ENCODE measurements at regions not wholly inside any gene's neighbourhood (a gene's known extent, or its start where the extent isn't known, plus 50 kb on each side); places are given as distances from the start of the nearest gene placed in this dataset.

DNA sequence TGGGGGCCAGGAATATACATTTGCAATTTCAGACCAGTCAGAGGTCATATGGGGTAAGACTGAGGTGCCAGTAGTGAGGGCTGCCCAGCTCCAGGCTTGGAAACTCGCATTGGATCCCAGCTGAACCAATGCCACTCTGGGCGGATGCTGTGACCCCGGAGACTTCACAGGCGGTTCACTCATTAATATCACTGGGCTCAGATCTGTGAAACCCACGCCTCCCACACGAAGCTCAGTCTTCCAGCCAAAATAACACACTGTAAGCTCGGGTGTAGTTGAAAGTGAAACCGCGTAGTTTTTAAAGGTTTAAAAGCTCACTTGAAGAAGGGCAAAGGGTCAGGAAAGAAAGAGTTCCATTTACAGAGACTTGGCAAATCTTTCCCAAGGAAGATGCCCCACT, 254.8 kb downstream of the FOXL1 start:
- H3K4me3 ChIP-seq (ENCODE audit: control insufficient read depth, low read depth, low read length) = no peak overlapping the region
- peak; percentile 28 for DNase-seq (ENCODE audit: low read depth)
- TF ChIP-seq CTCF (conservative IDR thresholded peaks at IDR 0.05; ENCODE audit: control insufficient read depth, insufficient read depth, low read depth, low read length) = no peak

- TF ChIP-seq CTCF (conservative IDR thresholded peaks at IDR 0.05; ENCODE audit: control insufficient read depth, insufficient read depth, low read depth, low read length) = no peak
- DNase-seq (ENCODE audit: low read depth) = peak; percentile 71
- H3K4me3 ChIP-seq (ENCODE audit: control insufficient read depth, low read depth, low read length) = no peak overlapping the region
These were observed 256.2 kb downstream of the FOXL1 start for GRCh38 chr16:86834451-86835035.

DNA sequence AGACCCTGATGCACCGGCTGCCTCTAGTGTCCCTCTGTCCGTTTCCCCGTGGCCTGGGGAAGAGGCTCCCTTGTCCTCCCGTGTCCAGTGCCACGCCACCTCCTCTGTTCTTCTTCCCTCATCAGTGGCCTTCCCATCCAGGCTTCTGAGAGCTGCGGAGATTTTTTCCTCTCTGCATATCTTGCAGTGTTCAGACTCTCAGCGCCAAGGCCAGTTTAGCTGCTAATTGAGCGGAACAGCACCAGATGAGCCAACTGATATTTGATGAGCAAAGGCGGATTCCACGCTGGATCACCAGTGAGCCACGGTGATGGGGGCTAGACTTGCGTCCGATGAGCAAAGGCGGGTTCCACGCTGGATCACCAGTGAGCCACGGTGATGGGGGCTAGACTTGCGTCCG, 257.6 kb downstream of the FOXL1 start:
- no peak for DNase-seq (ENCODE audit: low read depth)
- TF ChIP-seq CTCF (conservative IDR thresholded peaks at IDR 0.05; ENCODE audit: control insufficient read depth, insufficient read depth, low read depth, low read length) = no peak
- H3K4me3 ChIP-seq (ENCODE audit: control insufficient read depth, low read depth, low read length) = no peak overlapping the region

DNA sequence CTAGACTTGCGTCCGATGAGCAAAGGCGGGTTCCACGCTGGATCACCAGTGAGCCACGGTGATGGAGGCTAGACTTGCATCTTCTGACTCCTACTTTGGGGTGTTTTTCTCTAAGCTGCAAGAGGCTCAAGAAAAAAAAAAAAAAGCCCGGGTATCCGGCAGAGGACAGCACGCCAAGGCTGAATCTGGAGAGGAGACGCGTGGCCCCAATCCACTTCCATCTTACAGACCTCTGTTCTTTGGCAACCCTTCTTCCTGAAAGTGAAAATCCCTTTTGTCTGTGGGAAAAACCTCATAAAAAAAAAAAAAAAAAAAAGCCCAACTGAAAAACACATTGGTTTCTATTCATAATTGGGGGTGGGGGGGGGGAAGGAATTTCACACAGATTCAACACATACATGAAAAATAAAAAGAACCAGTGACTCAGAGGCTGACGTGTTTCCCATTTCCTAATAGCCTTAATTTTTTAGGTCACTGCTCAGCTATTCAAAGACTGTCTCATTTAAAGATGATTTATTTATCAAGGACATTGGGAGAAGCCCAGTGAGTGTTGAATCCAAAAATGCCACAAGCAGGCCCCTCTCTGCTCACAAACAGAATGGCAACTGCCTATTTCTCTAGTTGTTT, 258.3 kb downstream of the FOXL1 start:
- H3K4me3 ChIP-seq (ENCODE audit: control insufficient read depth, low read depth, low read length) = no peak overlapping the region
- TF ChIP-seq CTCF (conservative IDR thresholded peaks at IDR 0.05; ENCODE audit: control insufficient read depth, insufficient read depth, low read depth, low read length) = no peak
- DNase-seq (ENCODE audit: low read depth) = peak; percentile 96

DNA sequence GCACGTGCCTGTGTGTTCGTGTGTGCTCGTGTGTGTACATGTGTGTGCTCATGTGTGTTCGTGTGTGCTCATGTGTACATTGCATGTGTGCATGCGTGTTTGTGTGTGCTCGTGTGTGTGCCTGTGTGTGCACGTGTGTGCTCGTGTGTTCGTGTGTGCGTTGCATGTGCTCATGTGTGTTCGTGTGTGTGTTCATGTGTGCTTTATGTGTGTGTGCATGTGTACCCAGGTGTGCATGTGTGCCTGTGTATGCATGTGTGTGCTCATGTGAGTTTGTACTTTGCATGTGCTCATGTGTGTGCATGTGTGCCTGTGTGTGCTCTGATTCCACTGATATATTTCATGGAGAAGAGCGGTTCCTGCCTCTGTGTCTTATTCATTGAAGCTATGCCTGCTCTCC, 265.5 kb downstream of the FOXL1 start:
- TF ChIP-seq CTCF (conservative IDR thresholded peaks at IDR 0.05; ENCODE audit: control insufficient read depth, insufficient read depth, low read depth, low read length) = no peak
- DNase-seq (ENCODE audit: low read depth) = no peak
- H3K4me3 ChIP-seq (ENCODE audit: control insufficient read depth, low read depth, low read length) = no peak overlapping the region

DNA sequence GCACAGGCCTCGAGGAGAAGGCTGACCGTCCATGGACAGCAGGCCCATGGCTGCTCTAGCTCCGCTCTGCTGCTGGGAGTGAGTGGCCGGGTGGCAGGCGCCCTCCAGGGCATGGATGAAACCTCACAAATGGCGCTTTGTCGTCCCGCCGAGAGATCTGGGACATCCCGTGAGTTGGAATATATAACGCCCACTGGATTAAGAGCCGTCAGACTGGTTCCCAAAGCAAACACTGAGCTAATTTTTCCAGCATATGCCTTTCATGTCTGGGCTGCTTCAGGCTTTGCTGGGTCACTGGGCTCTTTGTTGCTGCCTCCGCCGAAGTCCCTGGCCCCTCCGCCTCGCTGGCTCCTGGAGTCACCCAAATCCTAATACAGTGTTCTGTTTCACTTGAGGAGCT, 266.3 kb downstream of the FOXL1 start:
- no peak for TF ChIP-seq CTCF (conservative IDR thresholded peaks at IDR 0.05; ENCODE audit: control insufficient read depth, insufficient read depth, low read depth, low read length)
- H3K4me3 ChIP-seq (ENCODE audit: control insufficient read depth, low read depth, low read length) = no peak overlapping the region
- no peak for DNase-seq (ENCODE audit: low read depth)

Measured in fibroblast of mammary gland (primary cell).